Loucy (cell line): ENCODE measurements at regions not wholly inside any gene's neighbourhood (a gene's known extent, or its start where the extent isn't known, plus 50 kb on each side); places are given as distances from the start of the nearest gene placed in this dataset.

ENCODE experiments used
- H2AFZ ChIP-seq: fragments of 200-600 bp; sonication (generic); 2 replicates; pipeline ENCODE4 v1.6.0; 2016; ENCODE audit warnings: antibody characterized with exemption, mild to moderate bottlenecking, low read length, moderate library complexity
- H3F3A ChIP-seq: fragments of 200-600 bp; 2 replicates; pipeline ENCODE4 v1.6.0; 2016; ENCODE audit warnings: antibody characterized with exemption, low read depth, mild to moderate bottlenecking
- H3K27me3 ChIP-seq: fragments of 200-600 bp; sonication (generic); 2 replicates; pipeline ENCODE4 v1.6.1; 2014; ENCODE audit warnings: low read length, mild to moderate bottlenecking; ENCODE audit not compliant: insufficient read depth, poor library complexity, severe bottlenecking
- H3K36me3 ChIP-seq: fragments of 200-600 bp; sonication (generic); 2 replicates; pipeline ENCODE4 v1.6.1; 2016; ENCODE audit warnings: low read length; ENCODE audit not compliant: insufficient read depth
- H3K4me1 ChIP-seq: fragments of 200-600 bp; sonication (generic); 2 replicates; pipeline ENCODE4 v1.5.1; 2014; ENCODE audit warnings: low read length, mild to moderate bottlenecking; ENCODE audit not compliant: insufficient read depth, poor library complexity, severe bottlenecking
- H3K4me2 ChIP-seq: fragments of 200-600 bp; sonication (generic); 2 replicates; pipeline ENCODE4 v1.6.0; 2014; ENCODE audit warnings: antibody characterized with exemption, low read length, low read depth, mild to moderate bottlenecking; ENCODE audit not compliant: poor library complexity, severe bottlenecking
- H3K4me3 ChIP-seq: fragments of 200-600 bp; sonication (generic); 2 replicates; pipeline ENCODE4 v1.5.1; 2014; ENCODE audit warnings: low read length, mild to moderate bottlenecking, mixed read lengths; ENCODE audit not compliant: poor library complexity, severe bottlenecking
- H3K79me2 ChIP-seq: fragments of 200-600 bp; sonication (generic); 2 replicates; pipeline ENCODE4 v1.6.1; 2014; ENCODE audit warnings: low read length; ENCODE audit not compliant: insufficient read depth
- H3K9ac ChIP-seq: fragments of 200-600 bp; sonication (generic); 2 replicates; pipeline ENCODE4 v1.6.0; 2014; ENCODE audit warnings: mild to moderate bottlenecking, low read depth, low read length, moderate library complexity; ENCODE audit not compliant: poor library complexity, severe bottlenecking
- H3K9me2 ChIP-seq: fragments of 200-600 bp; sonication (generic); replicated peaks from 2 replicates; pipeline ENCODE4 v1.6.1; 2016; ENCODE audit warnings: low read depth, low read length, mixed read lengths
- H3K9me3 ChIP-seq: fragments of 200-600 bp; sonication (generic); 2 replicates; pipeline ENCODE4 v1.6.1; 2014; ENCODE audit warnings: mild to moderate bottlenecking, antibody characterized with exemption, low read length, low read depth; ENCODE audit not compliant: insufficient read depth
- H4K20me1 ChIP-seq: fragments of 200-600 bp; sonication (generic); 2 replicates; pipeline ENCODE4 v1.6.0; 2014; ENCODE audit warnings: antibody characterized with exemption, low read length, mild to moderate bottlenecking; ENCODE audit not compliant: insufficient read depth, poor library complexity, severe bottlenecking
- CTCF ChIP-seq: fragments of 200-600 bp; sonication (generic); conservative IDR thresholded peaks from 2 replicates; pipeline ENCODE4 v1.5.1; 2014; ENCODE audit warnings: mild to moderate bottlenecking, antibody characterized with exemption, low read length
- EZH2phosphoT487 ChIP-seq: fragments of 200-600 bp; IDR thresholded peaks from 2 replicates; pipeline ENCODE4 v1.6.1; 2018; ENCODE audit warnings: antibody characterized with exemption, mild to moderate bottlenecking, moderate library complexity, borderline replicate concordance

DNA sequence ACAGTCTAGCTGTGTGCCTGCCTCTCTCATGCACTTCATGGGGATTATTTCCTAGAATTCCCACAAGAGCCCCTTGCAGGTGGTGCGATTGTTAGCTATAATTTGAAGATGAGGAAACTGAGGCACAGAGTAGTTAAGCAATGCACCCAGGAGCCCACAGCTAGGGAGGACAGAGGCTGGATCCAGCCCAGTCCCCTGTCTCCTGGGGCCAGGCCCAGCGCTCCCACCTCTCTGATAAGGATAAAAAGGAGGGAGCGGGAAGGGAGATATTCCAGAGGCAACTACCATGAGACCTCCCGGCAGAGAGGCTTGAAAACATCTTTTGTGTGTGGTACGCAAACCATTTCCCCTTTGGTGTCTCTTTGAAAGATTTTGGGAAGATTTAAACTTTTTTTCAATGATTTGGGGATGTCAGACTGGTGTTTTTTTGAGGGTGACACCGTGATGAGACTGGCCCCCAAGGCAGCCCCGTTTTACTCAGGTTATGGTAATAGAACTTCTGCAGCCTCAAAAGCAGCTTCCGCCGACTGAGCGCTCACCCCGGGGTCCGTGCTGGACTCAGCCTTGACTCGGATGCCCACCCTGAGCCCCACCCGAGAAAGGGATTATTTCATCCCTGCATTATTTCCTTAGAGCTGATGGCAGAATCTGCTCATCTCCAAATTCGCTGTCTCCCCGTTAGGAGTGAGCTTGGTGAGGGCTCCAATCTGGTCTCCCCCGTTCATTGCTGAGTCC is 144.7 kb upstream of the IER5L start:
- H3K9ac ChIP-seq, result no peak overlapping the region
- no peaks in the 10 kb centered on the region for H4K20me1 ChIP-seq
- no peaks in the 10 kb centered on the region for H3K27me3 ChIP-seq
- H3K36me3 ChIP-seq, result no peaks in the 10 kb centered on the region
- no peaks in the 10 kb centered on the region for H3K79me2 ChIP-seq
- H3K9me3 ChIP-seq, result no peaks in the 10 kb centered on the region
- H3K9me2 ChIP-seq, result no peaks in the 10 kb centered on the region
- H2AFZ ChIP-seq, result no peak overlapping the region
- no peak overlapping the region for H3K4me3 ChIP-seq
- no peak for TF ChIP-seq CTCF
- no peak for TF ChIP-seq EZH2phosphoT487
- H3K4me1 ChIP-seq, result peaks cover 21% of the 10 kb centered on the region
- H3K4me2 ChIP-seq, result no peak overlapping the region
- H3F3A ChIP-seq, result no peaks in the 10 kb centered on the region

- H3K4me3 ChIP-seq, result no peak overlapping the region
- H2AFZ ChIP-seq, result no peak overlapping the region
- H3K27me3 ChIP-seq, result no peaks in the 10 kb centered on the region
- no peaks in the 10 kb centered on the region for H3K36me3 ChIP-seq
- TF ChIP-seq EZH2phosphoT487 (no peak), CTCF (no peak)
- H3K9me2 ChIP-seq, result no peaks in the 10 kb centered on the region
- no peaks in the 10 kb centered on the region for H3K79me2 ChIP-seq
- H4K20me1 ChIP-seq, result no peaks in the 10 kb centered on the region
- peak overlapping the region; percentile 77 for H3K4me2 ChIP-seq
- peaks cover 21% of the 10 kb centered on the region for H3K4me1 ChIP-seq
- H3F3A ChIP-seq, result no peaks in the 10 kb centered on the region
- peak overlapping the region; percentile 70 for H3K9ac ChIP-seq
- no peaks in the 10 kb centered on the region for H3K9me3 ChIP-seq
Measured at GRCh38 chr9:129322022-129322621, 144.1 kb upstream of the IER5L start.

- Histone ChIP-seq H3K9me2 (no peaks in the 10 kb centered on the region), H3K36me3 (no peaks in the 10 kb centered on the region), H3K4me3 (peak overlapping the region; percentile 57), H3K4me1 (peaks cover 21% of the 10 kb centered on the region), H3K4me2 (peak overlapping the region; percentile 77), H4K20me1 (no peaks in the 10 kb centered on the region), H3K79me2 (no peaks in the 10 kb centered on the region), H2AFZ (peak overlapping the region; percentile 49; the same call in 1 of the 2 replicates), H3F3A (no peaks in the 10 kb centered on the region), H3K9ac (peak overlapping the region; percentile 70), H3K9me3 (no peaks in the 10 kb centered on the region), H3K27me3 (no peaks in the 10 kb centered on the region)
- TF ChIP-seq EZH2phosphoT487, result no peak
- TF ChIP-seq CTCF, result no peak
Measured at GRCh38 chr9:129321286-129322021, 143.4 kb upstream of the IER5L start.
